ENCODE measurements at regions not wholly inside any gene's neighbourhood (a gene's known extent, or its start where the extent isn't known, plus 50 kb on each side); places are given as distances from the start of the nearest gene placed in this dataset.
A peak's percentile ranks its signal among the peaks of the same experiment; 100 is the strongest.

DNA sequence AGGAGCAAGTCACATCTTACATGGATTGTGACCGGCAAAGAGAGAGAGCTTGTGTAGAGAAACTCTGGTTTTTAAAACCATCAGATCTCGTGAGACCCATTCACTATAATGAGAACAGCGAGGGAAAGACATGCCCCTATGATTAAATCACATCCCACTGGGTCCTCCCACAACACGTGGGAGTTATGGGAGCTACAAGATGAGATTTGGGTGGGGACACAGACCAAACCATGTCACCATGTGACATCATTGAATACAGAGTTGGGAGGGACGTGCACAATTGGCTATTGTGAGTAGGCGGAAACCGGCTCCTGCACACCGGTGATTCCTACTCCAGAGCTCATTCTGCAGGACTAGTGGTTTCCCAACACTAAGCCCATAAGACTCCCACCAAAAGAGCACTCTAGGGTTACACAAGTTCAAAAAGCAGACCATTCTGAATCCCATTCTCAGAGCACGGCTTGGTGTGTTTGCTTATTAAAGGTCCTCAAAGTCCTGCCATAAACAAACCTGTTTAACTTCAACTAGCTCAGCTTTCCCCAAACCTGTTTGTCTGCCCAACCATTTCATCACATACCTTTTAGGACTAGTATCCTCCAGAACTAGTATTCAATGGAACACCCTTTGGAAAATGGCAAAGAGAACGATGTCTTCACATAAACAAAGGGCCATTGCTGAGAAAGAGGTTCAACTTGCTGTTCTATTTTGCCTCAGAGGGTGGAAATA is 167.6 kb downstream of the TLE3 start:
- Histone ChIP-seq H3K4me3 (no peak overlapping the region), H3K9me3 (peaks cover 8% of the 10 kb centered on the region), H3K36me3 (no peaks in the 10 kb centered on the region), H3K27me3 (peaks cover 6% of the 10 kb centered on the region)
- no peak for DNase-seq

DNA sequence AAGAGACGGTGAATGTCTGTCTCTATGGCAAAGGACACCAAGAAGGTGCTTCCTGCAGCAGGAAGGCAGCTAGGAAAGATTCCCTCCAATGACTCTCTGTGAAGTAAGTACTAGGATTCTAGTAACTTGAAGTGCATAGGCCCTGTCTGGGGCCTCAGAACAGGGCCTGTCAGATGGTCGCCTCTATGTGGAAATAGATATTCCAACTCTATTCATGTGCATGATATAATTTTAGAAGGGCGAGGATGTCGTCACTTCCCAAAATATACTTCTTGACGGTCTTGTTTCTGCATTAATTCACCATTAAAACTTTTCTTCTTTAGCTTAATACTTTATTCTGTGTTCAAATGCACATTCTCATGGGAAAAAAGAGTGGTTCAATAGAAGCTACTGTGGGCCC is 167.0 kb downstream of the TLE3 start:
- no peak for DNase-seq
- H3K27me3 ChIP-seq: peaks cover 6% of the 10 kb centered on the region
- H3K4me3 ChIP-seq: no peak overlapping the region
- no peaks in the 10 kb centered on the region for H3K36me3 ChIP-seq
- H3K9me3 ChIP-seq: peaks cover 4% of the 10 kb centered on the region

DNA sequence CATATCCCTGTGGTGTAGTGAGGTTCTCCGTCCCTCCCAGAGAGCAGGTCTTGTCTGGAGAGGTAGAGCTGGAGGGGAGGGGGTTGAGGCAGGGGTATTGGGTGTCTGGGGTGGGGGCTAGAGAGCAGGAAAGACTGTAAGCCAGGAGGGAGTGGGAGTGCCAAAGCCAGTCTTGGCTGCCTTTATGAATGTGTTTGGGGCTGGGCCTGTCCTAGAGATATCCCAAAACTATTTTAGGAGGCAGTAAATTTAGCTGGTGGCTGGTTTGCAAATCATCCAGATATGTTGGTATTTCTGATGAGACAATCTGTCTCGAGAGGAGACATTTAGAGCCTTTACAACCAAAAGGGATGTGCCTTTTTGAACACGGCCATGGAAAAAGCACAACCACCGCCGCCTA is 166.6 kb downstream of the TLE3 start:
- no peak for DNase-seq
- no peak overlapping the region for H3K4me3 ChIP-seq

DNA sequence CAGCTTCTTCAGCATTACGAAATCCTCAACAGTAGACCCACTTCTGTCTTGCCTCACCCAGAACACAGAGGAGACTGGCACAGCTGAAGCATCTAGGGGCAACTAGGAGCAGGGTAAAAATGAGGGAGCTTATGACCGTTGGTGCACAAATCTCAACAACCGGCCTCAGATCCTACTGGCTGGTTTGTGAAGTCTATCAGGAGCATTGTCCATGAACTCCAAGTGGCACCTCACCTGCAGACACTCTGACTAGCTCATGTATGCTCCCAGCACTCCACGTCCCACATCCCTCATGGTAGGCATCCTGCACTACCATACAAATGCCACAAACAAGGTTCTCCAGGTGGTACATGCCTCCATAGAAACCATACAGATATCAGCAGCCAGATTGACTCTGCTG is 163.1 kb downstream of the TLE3 start:
- Histone ChIP-seq H3K27me3 (peaks cover 10% of the 10 kb centered on the region), H3K36me3 (no peaks in the 10 kb centered on the region), H3K9me3 (peaks cover 4% of the 10 kb centered on the region), H3K4me3 (no peak overlapping the region)
- DNase-seq: no peak

More for the DNA sequence above, 166.6 kb downstream of the TLE3 start:
- Histone ChIP-seq H3K27me3 (peaks cover 8% of the 10 kb centered on the region), H3K9me3 (peaks cover 4% of the 10 kb centered on the region), H3K36me3 (no peaks in the 10 kb centered on the region)

DNA sequence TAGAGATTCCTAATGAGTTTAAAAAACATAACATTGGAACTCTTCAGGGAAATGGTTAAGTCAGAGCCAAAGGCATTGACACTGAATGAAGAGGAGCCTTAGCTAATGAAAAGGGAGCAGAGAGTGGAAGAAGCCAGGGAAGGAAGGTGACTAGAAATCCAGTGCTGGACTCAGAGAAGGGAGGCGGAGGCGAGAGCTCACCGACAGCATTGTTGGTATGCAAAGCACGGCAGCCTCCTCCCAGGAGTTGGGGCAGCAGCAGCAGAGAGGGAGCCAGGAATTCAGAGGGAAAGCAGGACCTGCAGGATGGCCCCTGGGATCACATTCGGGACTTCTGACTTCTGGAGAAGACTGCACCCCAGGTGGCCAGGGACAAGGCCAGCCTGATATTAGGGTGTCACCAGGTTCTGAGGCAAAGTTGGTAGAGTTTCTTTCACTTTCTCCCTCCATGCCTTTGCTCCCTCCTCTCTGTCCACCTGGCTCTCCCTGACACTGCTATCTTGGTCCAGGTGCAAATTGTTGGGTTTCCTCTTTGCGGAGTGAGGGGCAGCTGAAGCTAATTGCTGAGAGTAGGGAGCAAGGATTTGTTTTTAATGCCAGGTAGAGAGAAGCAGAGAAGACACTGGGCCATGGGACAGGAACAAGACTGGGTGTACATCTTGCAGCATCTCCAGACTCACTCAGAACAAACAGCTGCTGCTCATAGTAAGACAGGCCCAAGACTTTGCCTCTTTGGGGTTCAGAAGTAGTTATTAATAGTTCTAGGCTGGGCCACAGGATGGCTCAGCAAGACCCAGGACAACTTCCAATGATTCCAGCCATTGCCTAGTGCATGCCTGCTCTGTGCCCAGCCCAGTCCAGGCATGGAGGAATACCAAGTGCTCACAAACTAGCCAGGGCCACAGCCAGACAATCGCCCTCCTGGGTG is 157.9 kb downstream of the TLE3 start:
- Histone ChIP-seq H3K4me3 (no peak overlapping the region), H3K36me3 (no peaks in the 10 kb centered on the region), H3K9me3 (no peaks in the 10 kb centered on the region; the same call in 1 of the 2 replicates), H3K27me3 (peaks cover 5% of the 10 kb centered on the region)
- no peak for DNase-seq

DNA sequence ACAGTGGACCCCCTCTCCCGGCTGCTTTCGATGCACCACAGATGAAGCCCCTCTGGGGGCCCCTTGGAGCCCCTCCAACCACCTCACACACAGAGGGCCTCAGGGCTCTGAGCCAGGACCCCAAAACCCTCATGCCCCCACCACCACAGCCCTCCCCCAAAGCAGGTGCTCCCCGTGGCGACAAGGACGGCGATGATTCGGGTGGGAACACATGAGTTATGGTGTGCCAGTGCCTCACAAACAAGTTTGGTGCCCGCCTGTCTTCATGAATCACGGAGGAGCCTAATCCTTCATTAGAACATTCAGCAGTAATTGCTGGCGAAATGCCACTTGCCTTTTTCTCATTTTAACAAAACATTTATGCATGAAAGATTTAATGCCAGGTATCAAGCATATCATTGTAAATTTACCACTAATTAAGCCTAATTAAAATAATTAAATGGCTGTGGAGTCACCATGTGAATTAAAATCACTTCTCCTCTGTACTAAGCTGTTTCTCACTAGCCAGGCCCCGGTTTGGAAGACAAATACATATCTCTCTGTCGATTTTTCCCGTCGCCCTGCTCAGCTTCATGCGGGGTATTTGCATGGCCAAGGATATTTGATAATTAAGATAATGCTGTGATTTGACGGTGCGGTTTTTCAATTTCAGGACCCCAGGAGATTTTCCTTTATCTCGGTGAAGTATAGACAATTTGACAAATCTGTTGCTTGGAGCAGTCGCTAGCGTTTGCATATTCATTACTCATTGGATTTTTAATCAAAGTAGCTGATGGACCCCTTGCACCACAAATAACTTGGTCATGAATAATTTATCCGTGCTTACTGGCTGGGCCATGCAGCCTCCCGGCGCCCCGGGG is 157.0 kb downstream of the TLE3 start:
- H3K4me3 ChIP-seq: no peak overlapping the region
- no peaks in the 10 kb centered on the region for H3K36me3 ChIP-seq
- no peaks in the 10 kb centered on the region; the same call in 1 of the 2 replicates for H3K9me3 ChIP-seq
- DNase-seq: no peak
- H3K27me3 ChIP-seq: peaks cover 5% of the 10 kb centered on the region

DNA sequence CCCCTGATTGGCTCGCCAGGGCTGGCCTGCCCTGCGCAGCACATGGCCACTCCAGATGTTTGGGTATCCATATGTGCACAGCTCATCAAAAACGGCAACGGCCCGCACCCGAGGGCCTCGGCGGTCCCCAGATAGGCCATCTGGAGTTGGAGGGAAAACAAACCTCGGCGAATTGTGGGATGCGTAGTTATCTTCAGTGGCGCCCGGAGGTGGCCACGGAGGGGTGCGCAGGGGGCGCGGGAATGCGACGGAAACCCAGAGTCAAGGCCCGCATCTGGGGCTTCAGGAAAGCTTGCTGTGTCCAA is 156.5 kb downstream of the TLE3 start:
- H3K9me3 ChIP-seq: no peaks in the 10 kb centered on the region; the same call in 1 of the 2 replicates
- no peaks in the 10 kb centered on the region for H3K36me3 ChIP-seq

DNA sequence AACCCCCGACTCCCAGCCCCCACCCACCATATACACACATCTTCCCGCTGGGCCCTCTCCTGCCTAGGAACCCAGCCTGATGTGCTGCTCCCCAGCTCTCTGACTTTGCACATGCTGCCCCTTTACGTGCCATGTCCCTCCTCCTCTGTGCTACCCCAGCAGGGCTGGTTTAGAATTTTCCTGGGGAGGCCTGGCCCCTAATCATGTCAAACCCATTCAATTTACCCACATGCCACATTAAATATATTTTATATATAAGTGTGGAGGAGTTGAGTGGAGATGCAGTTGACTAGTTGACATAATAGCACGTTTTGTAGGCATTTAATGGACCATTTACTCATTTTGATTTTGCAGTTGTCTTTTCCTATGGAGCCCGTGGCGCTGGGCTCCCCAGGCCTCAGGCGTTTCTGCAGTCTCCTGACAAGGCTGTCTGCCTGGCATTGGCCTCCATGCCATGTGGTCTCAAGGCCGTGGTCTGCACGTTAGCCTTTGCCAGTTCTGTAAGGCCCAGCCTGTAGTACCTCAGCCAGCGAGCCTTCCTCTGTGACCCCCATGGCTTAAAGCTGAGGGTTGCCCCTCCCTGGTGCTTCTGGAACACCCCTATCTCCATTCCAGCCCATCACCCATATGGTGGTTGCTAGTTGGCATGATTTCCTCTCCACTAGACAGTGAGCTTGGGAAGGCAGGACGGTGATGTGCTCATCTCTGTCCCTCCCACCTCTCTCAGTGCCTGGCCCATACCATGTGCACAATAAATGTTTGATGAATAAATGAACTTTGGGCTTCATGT is 155.8 kb downstream of the TLE3 start:
- Histone ChIP-seq H3K4me3 (no peak overlapping the region), H3K9me3 (no peaks in the 10 kb centered on the region), H3K27me3 (peaks cover 3% of the 10 kb centered on the region), H3K36me3 (no peaks in the 10 kb centered on the region)
- no peak for DNase-seq

More for the DNA sequence above, 156.5 kb downstream of the TLE3 start:
- H3K4me3 ChIP-seq: no peak overlapping the region
- DNase-seq: no peak
- H3K27me3 ChIP-seq: peaks cover 3% of the 10 kb centered on the region

DNA sequence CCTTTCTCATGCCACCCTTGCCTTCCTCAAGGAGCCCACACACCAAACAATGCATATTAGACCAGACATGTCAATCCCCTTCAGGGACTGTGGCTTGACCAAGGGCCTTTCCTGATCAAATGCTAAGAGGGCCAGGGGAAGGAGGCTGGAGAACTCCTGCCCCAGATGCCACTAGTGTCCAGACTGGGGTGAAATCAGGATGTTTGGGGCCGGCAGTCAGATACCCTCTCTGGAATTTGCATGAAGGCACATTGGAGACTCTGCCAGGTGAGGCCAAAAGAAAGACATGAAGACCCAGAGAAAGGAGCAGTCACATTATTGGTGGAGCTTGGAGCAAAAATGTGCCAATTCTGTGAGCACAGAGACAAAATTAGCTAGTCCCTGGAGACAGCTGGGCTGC is 154.1 kb downstream of the TLE3 start:
- Histone ChIP-seq H3K27me3 (no peaks in the 10 kb centered on the region), H3K4me3 (no peak overlapping the region), H3K9me3 (no peaks in the 10 kb centered on the region), H3K36me3 (no peaks in the 10 kb centered on the region)
- DNase-seq: no peak

DNA sequence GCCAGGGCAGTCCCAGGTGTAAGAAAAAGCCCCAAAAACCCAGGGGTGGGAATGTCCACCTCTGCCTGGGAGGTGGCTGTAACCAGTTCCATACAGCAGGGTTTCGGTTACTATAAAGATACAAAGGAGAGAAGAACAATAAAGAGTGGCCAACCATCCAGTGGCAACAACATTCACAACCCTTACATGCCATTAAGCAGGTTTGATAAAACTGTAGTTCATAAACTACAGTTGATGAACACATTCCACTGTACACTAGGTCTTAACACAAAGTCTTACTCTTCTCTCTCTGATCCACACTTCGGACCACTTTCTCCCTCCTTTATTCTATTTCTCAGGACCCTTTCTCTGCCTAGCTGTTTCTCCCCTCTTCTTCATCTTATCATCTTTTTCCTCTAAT is 152.0 kb downstream of the TLE3 start:
- Histone ChIP-seq H3K36me3 (no peaks in the 10 kb centered on the region), H3K9me3 (no peaks in the 10 kb centered on the region), H3K4me3 (no peak overlapping the region), H3K27me3 (no peaks in the 10 kb centered on the region)
- no peak for DNase-seq

DNA sequence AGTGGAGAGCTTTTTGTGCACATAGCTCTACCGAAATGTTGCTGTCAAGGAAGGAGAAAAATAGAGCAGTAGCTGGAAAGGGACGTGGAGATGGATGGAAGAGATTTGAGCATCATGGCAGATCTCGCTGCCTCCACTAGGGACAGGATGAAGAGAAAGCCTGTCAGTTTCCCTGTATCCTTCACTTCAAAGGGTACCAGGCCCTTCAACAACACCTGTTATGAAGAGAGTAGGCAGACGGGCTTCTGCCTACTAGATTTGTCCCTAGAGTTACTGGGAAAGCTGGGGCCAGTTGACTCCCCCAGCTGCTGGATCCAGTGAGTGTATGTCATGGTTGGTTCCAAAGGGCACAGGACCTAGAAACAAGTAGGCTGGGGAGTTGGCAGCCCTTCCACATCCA is 150.8 kb downstream of the TLE3 start:
- Histone ChIP-seq H3K36me3 (no peaks in the 10 kb centered on the region), H3K4me3 (no peak overlapping the region), H3K27me3 (no peaks in the 10 kb centered on the region), H3K9me3 (no peaks in the 10 kb centered on the region)
- no peak for DNase-seq

DNA sequence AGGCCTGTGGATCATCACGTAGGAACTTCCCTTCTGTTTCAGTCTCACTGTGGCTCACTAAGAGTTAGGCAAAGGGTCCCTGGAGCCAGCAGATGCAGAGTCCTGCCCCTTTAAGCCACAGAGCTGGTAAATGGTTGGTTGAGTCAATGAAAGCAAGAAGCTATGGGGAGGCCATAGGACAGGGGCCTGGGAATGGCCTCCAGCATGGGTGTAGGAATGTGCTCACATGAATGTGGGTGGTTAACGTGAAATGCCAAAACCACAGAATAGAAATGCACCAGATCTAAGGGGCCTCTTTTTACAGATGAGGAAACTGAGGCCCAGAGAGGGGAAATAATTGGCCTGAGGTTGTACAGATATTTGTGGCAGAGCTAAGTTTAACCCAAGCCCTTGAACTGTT is 150.3 kb downstream of the TLE3 start:
- no peaks in the 10 kb centered on the region for H3K27me3 ChIP-seq
- no peak for DNase-seq
- no peaks in the 10 kb centered on the region for H3K9me3 ChIP-seq
- no peak overlapping the region for H3K4me3 ChIP-seq
- no peaks in the 10 kb centered on the region for H3K36me3 ChIP-seq

DNA sequence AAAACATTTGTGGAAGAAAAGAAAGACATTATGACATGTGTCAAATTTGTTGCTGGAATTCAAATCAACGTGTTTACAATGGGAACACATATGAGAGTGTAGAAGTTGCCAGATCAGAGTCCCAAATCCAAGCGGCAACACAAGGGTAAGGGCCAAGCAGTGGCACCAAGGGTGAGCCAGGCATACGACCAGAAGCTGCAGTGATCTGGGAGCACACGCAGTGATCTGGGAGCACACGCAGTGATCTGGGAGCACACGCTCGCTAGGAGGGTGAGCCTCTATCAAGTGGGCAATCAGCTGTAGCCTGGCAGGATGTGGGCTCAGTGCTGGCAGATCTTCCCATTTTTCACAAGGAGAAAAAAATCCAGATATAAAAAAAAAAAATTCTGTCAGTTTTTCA is 148.2 kb downstream of the TLE3 start:
- Histone ChIP-seq H3K9me3 (no peaks in the 10 kb centered on the region), H3K27me3 (no peaks in the 10 kb centered on the region), H3K36me3 (no peaks in the 10 kb centered on the region), H3K4me3 (no peak overlapping the region)
- DNase-seq: no peak

DNA sequence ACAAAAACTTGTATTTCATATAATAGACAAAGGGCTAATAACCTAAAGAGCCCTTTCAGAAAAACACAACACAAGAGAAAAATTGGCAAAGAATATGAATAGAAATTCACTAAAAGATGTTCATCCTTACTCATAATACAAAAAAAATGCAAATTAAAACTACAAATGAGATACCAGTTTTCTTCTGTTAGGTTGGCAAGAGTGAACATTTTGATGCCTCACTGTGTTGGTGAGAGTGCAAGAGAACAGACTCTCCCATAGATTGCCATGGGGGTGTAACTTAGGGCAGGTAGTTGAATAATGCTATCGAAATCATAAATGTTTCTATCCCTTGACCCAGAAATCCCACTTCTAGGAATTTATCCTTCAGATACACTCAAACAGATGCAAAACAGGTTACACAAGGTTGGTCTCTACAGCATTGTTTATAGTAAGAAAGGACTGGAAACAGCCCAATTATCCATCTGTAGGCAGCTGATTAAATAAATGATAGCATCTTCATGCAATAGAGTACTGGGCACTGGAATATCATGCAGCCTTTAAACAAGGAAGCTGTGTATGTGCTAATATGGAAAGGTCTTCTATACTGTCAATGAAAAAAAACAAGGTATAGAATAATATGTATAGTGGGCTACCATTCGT is 146.3 kb downstream of the TLE3 start:
- no peak for DNase-seq
- Histone ChIP-seq H3K36me3 (no peaks in the 10 kb centered on the region), H3K9me3 (no peaks in the 10 kb centered on the region), H3K27me3 (no peaks in the 10 kb centered on the region), H3K4me3 (no peak overlapping the region)

DNA sequence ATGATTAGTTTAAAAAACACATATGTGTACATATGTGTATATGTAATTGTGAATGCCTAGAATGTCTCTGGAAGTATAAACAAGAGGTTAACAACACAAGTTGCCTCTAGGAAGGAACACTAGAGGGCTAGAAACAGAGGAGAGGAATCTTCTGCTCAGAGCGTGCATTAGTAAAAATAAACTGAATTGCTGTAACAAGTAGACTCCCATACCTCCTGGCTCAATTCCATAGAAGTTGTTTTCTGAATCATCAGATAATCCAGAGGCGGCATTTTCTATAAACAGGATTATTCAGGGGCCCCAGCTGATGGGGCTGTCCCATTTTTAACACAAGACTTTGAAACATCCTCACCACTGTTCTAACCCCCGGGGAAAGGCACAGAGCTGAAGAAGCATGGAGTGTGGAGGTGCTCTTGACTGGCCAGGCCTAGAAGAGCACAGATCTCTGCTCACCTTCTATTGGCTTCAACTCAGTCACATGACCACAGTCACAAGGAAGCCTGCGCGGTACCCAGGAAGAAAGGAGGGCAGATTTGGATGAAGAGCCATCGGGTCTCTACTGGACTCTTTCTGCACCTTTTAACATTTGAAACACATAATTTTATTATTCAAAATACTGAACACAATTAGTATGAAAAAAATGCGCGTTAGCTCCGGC is 145.7 kb downstream of the TLE3 start:
- H3K36me3 ChIP-seq: no peaks in the 10 kb centered on the region
- no peaks in the 10 kb centered on the region for H3K27me3 ChIP-seq
- DNase-seq: peak; percentile 7
- H3K9me3 ChIP-seq: no peaks in the 10 kb centered on the region
- H3K4me3 ChIP-seq: no peak overlapping the region

Measured in MG63 (cell line).